NCI-H1694 (cell line): ENCODE measurements at regions not wholly inside any gene's neighbourhood (a gene's known extent, or its start where the extent isn't known, plus 50 kb on each side); places are given as distances from the start of the nearest gene placed in this dataset.

Experiments
- DNase-seq: peaks from one replicate; lab custom pipeline; 2025; lab: John Stamatoyannopoulos, UW

DNA sequence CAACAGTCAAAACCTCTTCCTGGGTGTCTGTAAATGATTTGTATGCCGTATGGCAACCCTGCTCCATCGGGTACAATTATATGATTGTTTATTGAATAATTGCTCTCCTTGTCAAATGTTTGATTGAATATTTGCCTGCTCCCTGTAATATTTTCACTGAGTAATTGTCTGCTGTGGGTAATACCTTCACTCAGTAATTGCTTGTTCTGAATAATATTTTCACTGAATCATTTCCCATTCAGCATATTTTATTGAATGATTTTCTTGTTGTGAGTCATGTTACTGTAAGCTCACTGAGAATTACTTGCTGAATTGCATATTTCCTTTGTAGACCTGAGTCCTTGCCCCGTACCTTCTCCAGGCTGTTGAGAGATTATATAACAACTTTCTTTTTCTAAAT is 535.2 kb downstream of the METTL4 start:
- no peak for DNase-seq

DNA sequence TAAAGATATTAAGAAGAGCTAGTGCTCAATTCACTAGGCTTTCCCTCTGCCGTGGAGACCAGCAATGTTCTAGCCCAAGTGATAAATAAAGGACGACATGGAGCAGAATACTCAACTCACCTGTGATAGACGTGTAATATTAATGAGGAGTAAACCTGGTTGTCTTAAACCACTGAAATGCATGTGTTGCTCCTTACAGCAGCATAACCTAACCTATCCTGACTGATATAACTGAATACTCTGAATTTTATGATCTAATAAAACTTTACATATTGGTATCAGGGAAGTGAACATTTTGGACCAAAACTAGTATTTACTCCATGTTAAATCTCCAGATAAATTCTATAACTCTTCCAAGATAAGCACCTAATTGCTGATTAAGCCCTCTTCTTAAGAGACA is 531.0 kb downstream of the METTL4 start:
- DNase-seq: no peak

DNA sequence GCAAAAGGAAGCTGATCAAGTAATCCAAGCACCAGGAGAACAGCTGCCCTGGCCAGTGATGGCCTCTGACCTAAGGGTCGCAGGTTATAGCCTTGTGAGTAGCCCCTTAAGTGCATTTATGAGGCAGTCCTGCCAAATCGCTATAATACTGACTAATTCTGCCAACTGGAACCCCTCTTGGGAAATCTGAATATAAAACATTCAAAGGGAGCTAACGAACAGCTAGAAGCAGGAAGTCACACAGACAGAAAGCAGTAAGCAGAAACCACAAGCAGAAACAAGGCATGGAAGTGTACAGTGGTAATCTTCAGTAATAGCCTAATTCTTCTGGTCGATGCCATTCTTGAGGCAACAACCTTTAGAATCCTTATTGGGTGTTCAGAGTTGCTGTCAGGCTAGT is 521.3 kb downstream of the METTL4 start:
- DNase-seq: no peak

- DNase-seq: no peak
These were observed 520.6 kb downstream of the METTL4 start for GRCh38 chr18:2050702-2051201.

DNA sequence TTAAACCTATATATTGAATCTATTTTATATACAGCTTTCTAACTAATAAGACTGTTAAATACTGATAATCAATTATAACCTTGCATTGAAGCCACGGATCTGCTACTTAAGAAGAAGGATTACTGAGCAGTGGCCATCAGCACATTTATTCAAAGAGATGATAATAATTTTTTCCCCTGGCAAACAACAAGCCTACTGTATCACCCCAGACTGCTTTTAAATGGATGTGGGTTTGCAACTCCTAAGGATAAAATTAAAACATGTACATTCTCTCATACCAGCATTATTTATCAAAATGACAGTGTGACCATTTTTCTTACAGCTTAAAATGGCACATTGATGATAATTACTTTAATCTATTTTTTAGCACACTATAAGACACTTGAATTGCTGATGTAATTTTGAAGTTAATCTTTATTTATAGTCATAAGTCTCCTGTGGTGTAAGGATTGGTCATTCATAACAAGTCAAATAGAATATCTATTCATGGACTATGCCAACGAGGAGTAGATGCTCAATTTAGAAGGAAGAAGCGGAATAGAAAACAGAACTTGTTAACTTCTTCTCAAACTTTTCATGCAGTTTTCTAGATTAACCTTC is 517.7 kb downstream of the METTL4 start:
- no peak for DNase-seq

DNA sequence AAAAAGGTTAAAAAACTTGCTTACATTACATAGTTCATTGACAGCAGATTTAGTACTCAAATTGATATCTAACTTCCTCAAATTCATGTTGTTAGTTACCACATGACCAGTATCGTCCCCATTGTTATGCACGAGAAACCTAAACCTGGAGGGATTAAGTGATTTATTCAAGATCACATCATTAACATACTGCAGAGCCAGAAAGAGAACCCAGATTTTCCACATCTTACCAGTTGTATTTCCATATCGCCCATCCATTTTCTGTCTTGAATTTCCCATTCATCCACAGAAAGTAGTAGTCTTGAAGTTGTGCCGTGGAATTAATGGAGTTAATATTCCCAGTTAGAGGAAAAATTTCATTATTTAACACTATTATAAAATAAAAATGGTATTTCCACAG is 512.0 kb downstream of the METTL4 start:
- DNase-seq: no peak

GRCh38 chr18:2060086-2060485 is 511.2 kb downstream of the METTL4 start:
- DNase-seq: no peak

DNA sequence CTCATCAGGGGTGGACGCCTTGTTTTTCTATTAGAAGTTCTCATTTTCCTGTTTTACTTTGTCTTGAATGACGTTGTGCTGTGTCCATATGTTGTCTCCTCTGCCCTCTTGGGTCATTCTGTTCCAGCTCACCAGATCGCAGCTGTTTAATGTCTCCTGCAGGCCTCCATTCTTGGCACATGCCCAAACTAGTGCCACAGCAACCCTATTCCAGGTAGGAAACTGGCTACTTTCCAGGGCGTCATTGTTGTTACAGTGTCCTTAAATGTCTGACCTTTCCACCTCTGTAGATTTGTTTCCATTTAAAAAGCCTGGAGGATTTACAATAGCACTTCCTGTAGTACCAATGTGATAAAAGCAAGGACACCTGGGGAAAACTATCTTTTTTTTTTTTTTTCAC is 500.7 kb downstream of the METTL4 start:
- no peak for DNase-seq

GRCh38 chr18:2075499-2075898 is 495.8 kb downstream of the METTL4 start:
- no peak for DNase-seq

- DNase-seq: no peak
These were observed 488.6 kb downstream of the METTL4 start for GRCh38 chr18:2082676-2083075.

DNA sequence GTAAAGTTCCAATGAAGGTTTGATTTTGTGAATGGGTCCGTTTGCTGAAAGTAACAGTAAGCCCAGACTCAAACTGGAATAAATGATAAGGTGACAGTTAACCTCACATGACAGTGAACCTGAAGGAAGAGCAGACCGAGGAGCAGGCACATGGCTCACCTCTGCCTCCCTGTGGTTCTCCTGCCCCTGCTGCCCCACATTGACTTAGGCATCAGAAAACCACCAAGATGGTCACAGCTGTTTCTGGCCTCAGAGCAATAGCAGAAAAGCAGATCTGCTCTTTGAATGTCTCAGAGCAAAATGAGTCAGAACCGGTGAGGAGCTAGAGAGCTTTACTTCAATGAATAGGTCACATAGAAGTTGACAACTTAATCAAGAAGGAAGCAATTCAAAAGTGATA is 487.6 kb downstream of the METTL4 start:
- DNase-seq: no peak

DNA sequence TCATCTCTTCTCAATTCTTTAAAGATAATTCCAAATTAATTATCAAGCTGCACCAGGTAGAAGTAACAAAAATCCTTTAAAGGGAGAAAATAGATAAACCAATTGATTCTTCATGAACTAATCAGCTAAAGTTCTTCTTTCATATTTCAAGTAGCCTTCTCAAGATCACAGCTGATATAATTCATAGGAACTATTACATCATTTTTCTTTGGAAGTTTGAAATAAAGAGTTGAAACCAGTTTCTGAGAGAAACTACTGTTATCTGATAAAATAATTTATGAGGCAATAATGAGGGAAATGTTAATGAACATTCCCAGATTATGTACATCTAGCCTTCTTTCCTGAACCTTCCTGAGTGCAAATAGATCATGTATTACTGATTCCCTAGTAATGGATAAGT is 484.9 kb downstream of the METTL4 start:
- no peak for DNase-seq

- DNase-seq: no peak
These were observed 483.2 kb downstream of the METTL4 start for GRCh38 chr18:2087877-2088673.

GRCh38 chr18:2089396-2089795 is 481.9 kb downstream of the METTL4 start:
- no peak for DNase-seq

- no peak for DNase-seq
These were observed 479.4 kb downstream of the METTL4 start for GRCh38 chr18:2091937-2092336.

GRCh38 chr18:2096551-2096950 is 474.8 kb downstream of the METTL4 start:
- no peak for DNase-seq

GRCh38 chr18:2100694-2101213 is 470.6 kb downstream of the METTL4 start:
- no peak for DNase-seq

- no peak for DNase-seq
These were observed 469.3 kb downstream of the METTL4 start for GRCh38 chr18:2102022-2102421.

DNA sequence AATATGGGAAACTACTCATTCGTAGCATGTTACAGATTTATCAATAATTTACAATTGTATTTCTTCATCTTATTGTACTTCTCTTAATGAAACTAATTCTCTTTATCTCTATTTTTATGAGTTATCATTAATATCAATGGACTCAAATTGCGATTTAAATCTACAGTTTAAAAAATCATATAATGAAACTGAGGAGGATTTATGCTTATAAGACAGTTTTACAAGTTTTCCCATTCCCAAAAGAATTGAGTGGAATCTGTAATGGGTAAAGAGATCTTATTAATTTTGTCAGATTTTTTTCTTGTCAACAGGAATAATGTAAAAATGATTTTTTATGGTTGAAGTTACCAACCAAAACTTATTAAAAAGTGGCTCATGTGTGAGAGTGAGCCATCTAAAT is 468.0 kb downstream of the METTL4 start:
- DNase-seq: no peak

- DNase-seq: no peak
These were observed 466.5 kb downstream of the METTL4 start for GRCh38 chr18:2104620-2105462.

DNA sequence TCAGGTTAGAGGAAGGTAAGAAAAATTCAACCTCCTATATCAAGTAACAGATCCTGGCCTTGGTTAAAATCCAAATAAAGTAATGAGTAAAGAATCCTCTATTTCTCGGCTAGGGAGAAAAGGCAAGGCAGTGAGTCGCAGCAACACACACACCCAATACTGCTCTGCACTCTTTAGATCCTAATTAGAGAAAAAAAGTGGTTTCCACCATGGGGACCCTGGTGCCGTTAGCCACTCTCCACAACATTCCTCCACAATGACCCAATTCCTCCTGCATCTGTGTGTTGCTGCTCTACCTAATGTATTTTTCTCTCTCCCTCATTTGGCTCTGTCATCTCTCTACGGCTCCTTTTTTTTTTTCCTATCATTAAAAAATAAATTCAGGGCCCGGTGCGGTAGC is 462.7 kb downstream of the METTL4 start:
- no peak for DNase-seq

DNA sequence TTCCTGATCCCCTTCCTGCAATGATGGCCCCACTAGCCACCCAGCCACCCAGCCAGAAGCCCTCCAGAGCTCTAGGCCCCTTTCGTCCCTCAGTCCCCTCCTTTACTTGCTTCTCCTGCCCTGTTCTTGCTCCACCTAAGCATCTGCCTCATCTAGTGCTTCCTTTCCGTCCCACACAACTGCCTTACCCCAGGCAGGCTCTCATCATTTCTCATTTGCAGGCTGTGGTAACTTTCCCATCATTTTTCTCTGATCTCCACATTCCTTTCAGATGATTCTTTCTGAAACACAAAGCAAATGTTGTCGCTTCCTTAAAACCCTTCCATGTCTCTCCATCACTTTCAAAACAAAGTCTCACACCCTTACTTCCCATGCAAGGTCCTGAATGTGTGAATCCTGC is 459.8 kb downstream of the METTL4 start:
- no peak for DNase-seq
